Left colon (tissue), 2 donors: ENCODE measurements at regions not wholly inside any gene's neighbourhood (a gene's known extent, or its start where the extent isn't known, plus 50 kb on each side); places are given as distances from the start of the nearest gene placed in this dataset.

Source experiments
- ATAC-seq: fragments of 200-7000 bp; cut with Tn5 transposase; one replicate; pipeline ENCODE4 v1.9.1; 2020; ENCODE audit warnings: mild to moderate bottlenecking, moderate library complexity
- DNase-seq, 2 donors: peaks; one replicate each; pipeline ENCODE4 v3.0.0-alpha.2; 2020
- intact Hi-C, 2 donors: fragments of 100-400 bp; cut with DNase I in 1 of 2; cut with micrococcal nuclease in 1 of 2; formaldehyde crosslinking; loops; one replicate each; pipeline versions ENCODE4 v1.11.2 to v1.14.0; 2022; cut with DNase I, micrococcal nuclease
- donor health status: DM: no; HTN: no; CAD: no.
- donor health status: DM: yes; HTN: yes; CAD: no.

GRCh38 chrX:80098038-80098437 is 83.5 kb downstream of the TBX22 start:
- intact Hi-C loops: no loop called here

GRCh38 chrX:80120335-80120734 is 105.8 kb downstream of the TBX22 start:
- DNase-seq (no peak), ATAC-seq (peak; percentile 74)
- intact Hi-C loops: no loop called here

More at GRCh38 chrX:80098038-80098437, 83.5 kb downstream of the TBX22 start:
- ATAC-seq: no peak
- no peak for DNase-seq

GRCh38 chrX:80138938-80139337 is 124.4 kb downstream of the TBX22 start:
- no peak for DNase-seq
- ATAC-seq: no peak
- intact Hi-C loops: no loop called here

GRCh38 chrX:80139564-80139963 is 125.0 kb downstream of the TBX22 start:
- DNase-seq (no peak), ATAC-seq (no peak)
- intact Hi-C loops: no loop called here

GRCh38 chrX:80170581-80170980 is 156.0 kb downstream of the TBX22 start:
- ATAC-seq: no peak

GRCh38 chrX:80173261-80173660 is 158.7 kb downstream of the TBX22 start:
- ATAC-seq (no peak), DNase-seq (no peak)
- intact Hi-C loops: no loop called here

More at GRCh38 chrX:80170581-80170980, 156.0 kb downstream of the TBX22 start:
- DNase-seq: no peak
- intact Hi-C loops: no loop called here

- DNase-seq (peak in 1 of 2 donors; percentile 3), ATAC-seq (no peak)
- intact Hi-C loops: no loop called here
Measured at GRCh38 chrX:80174925-80175574, 160.5 kb downstream of the TBX22 start.

- no peak for ATAC-seq
- intact Hi-C loops: no loop called here
- DNase-seq: no peak
Measured at GRCh38 chrX:80181079-80181478, 166.5 kb downstream of the TBX22 start.

GRCh38 chrX:80184854-80185253 is 170.3 kb downstream of the TBX22 start:
- DNase-seq (no peak), ATAC-seq (no peak)
- intact Hi-C loops: no loop called here

GRCh38 chrX:80206647-80207046 is 192.1 kb downstream of the TBX22 start:
- no peak for DNase-seq
- no peak for ATAC-seq
- intact Hi-C loops: no loop called here

GRCh38 chrX:80207327-80207726 is 192.8 kb downstream of the TBX22 start:
- intact Hi-C loops: no loop called here
- ATAC-seq: no peak
- DNase-seq: no peak

GRCh38 chrX:80216086-80216485 is 201.5 kb downstream of the TBX22 start:
- ATAC-seq: no peak

GRCh38 chrX:80223982-80224579 is 196.2 kb upstream of the TENT5D start:
- DNase-seq: no peak
- no peak for ATAC-seq
- intact Hi-C loops: no loop called here

More at GRCh38 chrX:80216086-80216485, 201.5 kb downstream of the TBX22 start:
- no peak for DNase-seq
- intact Hi-C loops: no loop called here

GRCh38 chrX:80229626-80230025 is 190.6 kb upstream of the TENT5D start:
- ATAC-seq: no peak
- intact Hi-C loops: no loop called here
- no peak for DNase-seq

GRCh38 chrX:80237072-80237471 is 183.2 kb upstream of the TENT5D start:
- ATAC-seq (no peak), DNase-seq (no peak)
- intact Hi-C loops: no loop called here

GRCh38 chrX:80246271-80246670 is 174.0 kb upstream of the TENT5D start:
- no peak for DNase-seq
- intact Hi-C loops: no loop called here
- ATAC-seq: no peak

GRCh38 chrX:80266287-80266686 is 154.0 kb upstream of the TENT5D start:
- ATAC-seq (no peak), DNase-seq (no peak)
- intact Hi-C loops: no loop called here

GRCh38 chrX:80266979-80267378 is 153.3 kb upstream of the TENT5D start:
- intact Hi-C loops: no loop called here
- ATAC-seq (no peak), DNase-seq (no peak)

GRCh38 chrX:80267790-80268189 is 152.5 kb upstream of the TENT5D start:
- no peak for DNase-seq
- intact Hi-C loops: no loop called here
- ATAC-seq: no peak

GRCh38 chrX:80282535-80282934 is 137.7 kb upstream of the TENT5D start:
- intact Hi-C loops: no loop called here
- ATAC-seq (no peak), DNase-seq (no peak)
